ENCODE measurements at regions not wholly inside any gene's neighbourhood (a gene's known extent, or its start where the extent isn't known, plus 50 kb on each side); places are given as distances from the start of the nearest gene placed in this dataset.
"Not testable (repeated sequence)": the region's sequence is repeated elsewhere in the genome, so short reads cannot be mapped to it uniquely, and the experiment has no call there.

DNA sequence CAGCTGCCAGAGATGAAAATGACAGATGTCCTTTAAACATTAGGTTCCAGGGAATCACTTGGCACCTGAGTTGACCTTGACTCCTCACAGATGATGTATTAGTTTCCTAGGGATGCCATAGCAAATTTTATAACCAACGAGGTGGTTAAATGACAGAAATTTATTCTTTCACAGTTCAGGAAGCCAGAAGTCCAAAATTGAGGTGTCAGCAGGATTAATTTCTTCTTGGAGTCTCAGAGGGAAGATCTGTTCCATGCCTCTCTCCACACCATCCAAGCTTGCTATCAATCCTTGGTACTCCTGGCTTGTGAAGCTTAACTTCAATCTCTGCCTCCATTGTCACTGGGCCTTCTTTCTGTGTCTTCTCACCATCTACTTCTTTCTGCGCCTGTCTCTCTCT lies 249.7 kb upstream of the BTG1 start:
- Histone ChIP-seq H3K4me1 (no peaks in the 10 kb centered on the region), H3K9me3 (peaks cover 4 to 15% (median 12%) of the 10 kb centered on the region in 3 donors), H3K4me3 (no peak overlapping the region), H3K27me3 (no peaks in the 10 kb centered on the region), H3K27ac (no peak overlapping the region), H3K36me3 (no peaks in the 10 kb centered on the region)
- intact Hi-C loops (cut with DNase I; ENCODE audit: low total_unique reads): no loop called here
- TF ChIP-seq, protein P1, sequence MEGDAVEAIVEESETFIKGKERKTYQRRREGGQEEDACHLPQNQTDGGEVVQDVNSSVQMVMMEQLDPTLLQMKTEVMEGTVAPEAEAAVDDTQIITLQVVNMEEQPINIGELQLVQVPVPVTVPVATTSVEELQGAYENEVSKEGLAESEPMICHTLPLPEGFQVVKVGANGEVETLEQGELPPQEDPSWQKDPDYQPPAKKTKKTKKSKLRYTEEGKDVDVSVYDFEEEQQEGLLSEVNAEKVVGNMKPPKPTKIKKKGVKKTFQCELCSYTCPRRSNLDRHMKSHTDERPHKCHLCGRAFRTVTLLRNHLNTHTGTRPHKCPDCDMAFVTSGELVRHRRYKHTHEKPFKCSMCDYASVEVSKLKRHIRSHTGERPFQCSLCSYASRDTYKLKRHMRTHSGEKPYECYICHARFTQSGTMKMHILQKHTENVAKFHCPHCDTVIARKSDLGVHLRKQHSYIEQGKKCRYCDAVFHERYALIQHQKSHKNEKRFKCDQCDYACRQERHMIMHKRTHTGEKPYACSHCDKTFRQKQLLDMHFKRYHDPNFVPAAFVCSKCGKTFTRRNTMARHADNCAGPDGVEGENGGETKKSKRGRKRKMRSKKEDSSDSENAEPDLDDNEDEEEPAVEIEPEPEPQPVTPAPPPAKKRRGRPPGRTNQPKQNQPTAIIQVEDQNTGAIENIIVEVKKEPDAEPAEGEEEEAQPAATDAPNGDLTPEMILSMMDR (IDR thresholded peaks at IDR 0.05): no peak
- DNase-seq: no peak

DNA sequence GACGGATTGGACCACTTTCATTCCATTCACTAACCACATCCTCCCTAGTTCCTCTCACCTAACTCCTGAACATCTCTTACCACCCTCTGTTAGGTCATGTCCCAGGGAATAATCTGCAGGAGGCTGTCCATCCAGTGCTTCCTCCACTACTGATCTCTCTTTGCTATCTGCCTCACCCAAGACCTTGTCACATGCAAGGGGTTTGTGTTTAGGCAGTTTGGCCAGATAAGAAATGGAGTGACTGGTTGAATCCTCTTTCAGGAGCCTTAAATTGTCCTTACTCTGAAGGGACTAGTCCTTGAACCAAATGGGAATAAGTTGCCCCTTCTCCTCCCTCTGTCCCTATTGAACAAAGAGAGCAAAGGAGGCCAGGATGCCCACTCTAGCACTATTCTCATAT lies 249.2 kb upstream of the BTG1 start:
- intact Hi-C loops (cut with DNase I; ENCODE audit: low total_unique reads): no loop called here
- Histone ChIP-seq H3K27ac (no peak overlapping the region), H3K4me1 (no peaks in the 10 kb centered on the region), H3K36me3 (no peaks in the 10 kb centered on the region), H3K4me3 (no peak overlapping the region), H3K9me3 (peaks cover 4 to 15% (median 12%) of the 10 kb centered on the region in 3 donors), H3K27me3 (no peaks in the 10 kb centered on the region)
- TF ChIP-seq, protein P1 (IDR thresholded peaks at IDR 0.05): no peak
- DNase-seq: no peak

DNA sequence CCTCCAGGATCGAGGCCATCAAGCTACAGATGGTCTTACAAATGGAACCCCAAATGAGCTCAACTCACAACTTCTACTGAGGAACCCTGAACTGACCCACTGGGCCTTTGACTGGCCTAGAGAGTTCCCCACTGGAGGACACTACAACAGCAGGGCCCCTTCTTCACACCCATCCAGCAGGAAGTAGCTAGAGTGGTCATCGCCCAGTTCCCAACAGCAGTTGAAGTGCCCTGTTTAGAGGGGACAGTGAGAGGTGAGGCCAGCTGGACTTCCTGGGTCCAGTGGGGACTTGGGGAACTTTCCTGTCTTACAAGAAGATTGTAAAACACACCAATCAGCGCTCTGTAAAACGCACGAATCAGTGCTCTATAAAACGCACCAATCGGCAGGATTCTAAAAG lies 247.9 kb upstream of the BTG1 start:
- no peak for DNase-seq
- peaks cover 4 to 15% (median 12%) of the 10 kb centered on the region in 3 donors for H3K9me3 ChIP-seq
- H3K36me3 ChIP-seq: no peaks in the 10 kb centered on the region
- H3K27ac ChIP-seq: no peak overlapping the region
- no peaks in the 10 kb centered on the region for H3K4me1 ChIP-seq
- TF ChIP-seq, protein P1 (IDR thresholded peaks at IDR 0.05): no peak
- no peak overlapping the region for H3K4me3 ChIP-seq
- intact Hi-C loops (cut with DNase I; ENCODE audit: low total_unique reads): no loop called here
- no peaks in the 10 kb centered on the region for H3K27me3 ChIP-seq

DNA sequence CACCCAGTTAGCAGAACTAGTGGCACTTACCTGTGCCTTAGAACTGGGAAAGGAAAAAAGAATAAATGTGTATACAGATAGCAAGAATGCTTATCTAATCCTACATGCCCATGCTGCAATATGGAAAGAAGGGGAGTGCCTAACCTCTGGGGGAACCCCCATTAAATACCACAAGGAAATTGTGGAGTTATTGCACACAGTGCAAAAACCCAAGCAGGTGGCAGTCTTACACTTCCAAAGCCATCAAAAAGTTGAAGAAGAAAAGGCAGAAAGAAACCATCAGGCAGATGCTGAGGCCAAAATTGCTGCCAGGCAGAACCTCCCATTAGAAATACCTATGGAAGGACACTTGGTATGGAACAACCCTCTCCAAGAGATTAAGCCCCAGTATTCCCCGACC lies 246.1 kb upstream of the BTG1 start:
- DNase-seq, H3K36me3 ChIP-seq: not testable (repeated sequence)

DNA sequence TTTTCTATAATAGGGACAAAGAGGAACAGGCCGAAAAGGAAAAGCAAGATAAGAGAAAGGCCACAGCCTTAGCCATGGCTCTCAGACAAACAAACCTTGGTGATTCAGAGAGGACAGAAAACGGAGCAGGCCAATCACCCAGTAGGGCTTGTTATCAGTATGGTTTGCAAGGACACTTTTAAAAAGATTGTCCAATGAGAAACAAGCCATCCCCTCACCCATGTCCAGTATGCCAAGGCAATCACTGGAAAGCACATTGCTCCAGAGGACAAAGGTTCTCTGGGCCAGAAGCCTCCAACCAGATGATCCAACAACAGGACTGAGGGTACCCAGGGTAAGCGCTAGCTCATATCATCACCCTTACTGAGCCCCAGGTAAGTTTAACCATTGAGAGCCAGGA lies 243.8 kb upstream of the BTG1 start:
- Histone ChIP-seq H3K27me3 (no peaks in the 10 kb centered on the region), H3K4me1 (no peaks in the 10 kb centered on the region), H3K27ac (no peak overlapping the region), H3K9me3 (peaks cover 4 to 23% (median 15%) of the 10 kb centered on the region in 3 donors), H3K36me3 (no peaks in the 10 kb centered on the region), H3K4me3 (no peak overlapping the region)
- TF ChIP-seq, protein P1 (IDR thresholded peaks at IDR 0.05): no peak
- intact Hi-C loops (cut with DNase I; ENCODE audit: low total_unique reads): no loop called here
- DNase-seq: no peak

More for the DNA sequence above, 246.1 kb upstream of the BTG1 start:
- H3K27me3 ChIP-seq; intact Hi-C loops (cut with DNase I; ENCODE audit: low total_unique reads); H3K27ac ChIP-seq; H3K4me3 ChIP-seq; H3K4me1 ChIP-seq: not testable (repeated sequence)
- H3K9me3 ChIP-seq: peaks cover 4 to 21% (median 15%) of the 10 kb centered on the region in 3 donors

DNA sequence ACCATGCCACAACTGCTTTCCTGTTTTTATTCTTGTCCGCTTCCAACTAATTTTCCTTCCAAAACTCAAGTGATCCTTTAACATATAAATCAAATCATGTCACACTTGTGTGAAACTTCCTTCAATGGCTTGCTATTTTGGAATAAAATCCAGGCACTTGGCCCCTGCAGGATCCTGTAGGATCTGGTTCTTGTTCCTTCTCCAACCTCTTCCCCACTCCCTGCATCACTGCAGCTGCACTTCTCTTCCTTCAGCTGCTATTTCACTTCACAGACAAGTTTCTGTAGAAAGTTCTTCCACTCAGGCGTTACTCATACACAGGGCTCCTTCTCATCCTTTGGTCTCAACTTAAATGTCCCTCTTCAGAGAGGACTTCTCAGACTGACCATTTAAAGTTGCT lies 239.7 kb upstream of the BTG1 start:
- TF ChIP-seq, protein P1 (IDR thresholded peaks at IDR 0.05): no peak
- no peak overlapping the region for H3K27ac ChIP-seq
- no peaks in the 10 kb centered on the region for H3K4me1 ChIP-seq
- no peaks in the 10 kb centered on the region for H3K36me3 ChIP-seq
- no peaks in the 10 kb centered on the region for H3K27me3 ChIP-seq
- intact Hi-C loops (cut with DNase I; ENCODE audit: low total_unique reads): no loop called here
- no peak for DNase-seq
- H3K4me3 ChIP-seq: no peak overlapping the region
- peaks cover 0 to 11% (median 0%) of the 10 kb centered on the region in 3 donors for H3K9me3 ChIP-seq
